Esophagus muscularis mucosa (tissue), 4 donors: ENCODE measurements at regions not wholly inside any gene's neighbourhood (a gene's known extent, or its start where the extent isn't known, plus 50 kb on each side); places are given as distances from the start of the nearest gene placed in this dataset.

Source experiments
- DNase-seq: peaks from one replicate; pipeline ENCODE4 v3.0.0-alpha.2; 2017; ENCODE audit errors: extremely low spot score
- H3K27ac ChIP-seq, 4 donors: fragments of 200-600 bp; sonication (generic); replicated peaks in 1 of 4; 1 replicate in 3 of 4; 2 replicates in 1 of 4; pipeline ENCODE4 v1.5.1; 2016 to 2019; ENCODE audit warnings: mild to moderate bottlenecking in 1 of 4
- H3K27me3 ChIP-seq, 4 donors: fragments of 200-600 bp; sonication (generic); one replicate each; pipeline versions ENCODE4 v1.5.1 to v1.6.0; 2016 to 2019
- H3K36me3 ChIP-seq, 4 donors: fragments of 200-600 bp; sonication (generic); one replicate each; pipeline ENCODE4 v1.5.1; 2016 to 2019
- H3K4me1 ChIP-seq, 4 donors: fragments of 200-600 bp; sonication (generic); one replicate each; pipeline ENCODE4 v1.5.1; 2016 to 2019
- H3K4me3 ChIP-seq, 4 donors: fragments of 200-600 bp; sonication (generic); 1 replicate in 2 of 4; 2 replicates in 2 of 4; pipeline ENCODE4 v1.5.1; 2016 to 2019; ENCODE audit warnings: mild to moderate bottlenecking in 4 of 4, moderate library complexity in 1 of 4
- H3K9me3 ChIP-seq, 4 donors: fragments of 200-600 bp; sonication (generic); 1 replicate in 3 of 4; 2 replicates in 1 of 4; pipeline ENCODE4 v1.5.1; 2016 to 2019
- EP300 ChIP-seq: sonication (generic); formaldehyde crosslinking; IDR thresholded peaks from one replicate; pipeline ENCODE4 v1.6.1; 2017; ENCODE audit warnings: antibody characterized with exemption
- POLR2A ChIP-seq: fragments of 450-650 bp; IDR thresholded peaks from one replicate; pipeline ENCODE4 v1.6.1; 2017; ENCODE audit warnings: antibody characterized with exemption, moderate library complexity, mild to moderate bottlenecking, low read depth
- POLR2AphosphoS5 ChIP-seq, 2 donors: sonication (generic); formaldehyde crosslinking; IDR thresholded peaks; one replicate each; pipeline ENCODE4 v1.6.1; 2017; ENCODE audit warnings: antibody characterized with exemption in 2 of 2
- WGBS: methylation state at CpG from one replicate; pipeline ENCODE4 v1.1.5; 2018; 5-methylcytosine and 5-hydroxymethylcytosine counted together
- intact Hi-C: fragments of 100-400 bp; cut with DNase I; formaldehyde crosslinking; loops from one replicate; pipeline ENCODE4 v1.15.1; 2023
- TF ChIP-seq, protein P1 (sequence below), 3 experiments: fragments of 200-600 bp in 2 of 3; fragments of 450-650 bp in 1 of 3; sonication (generic) in 2 of 3; IDR thresholded peaks; one replicate each; pipeline ENCODE4 v1.5.1; 2017 to 2019; ENCODE audit warnings: antibody characterized with exemption in 3 of 3, mild to moderate bottlenecking in 2 of 3, moderate library complexity in 1 of 3

DNA sequence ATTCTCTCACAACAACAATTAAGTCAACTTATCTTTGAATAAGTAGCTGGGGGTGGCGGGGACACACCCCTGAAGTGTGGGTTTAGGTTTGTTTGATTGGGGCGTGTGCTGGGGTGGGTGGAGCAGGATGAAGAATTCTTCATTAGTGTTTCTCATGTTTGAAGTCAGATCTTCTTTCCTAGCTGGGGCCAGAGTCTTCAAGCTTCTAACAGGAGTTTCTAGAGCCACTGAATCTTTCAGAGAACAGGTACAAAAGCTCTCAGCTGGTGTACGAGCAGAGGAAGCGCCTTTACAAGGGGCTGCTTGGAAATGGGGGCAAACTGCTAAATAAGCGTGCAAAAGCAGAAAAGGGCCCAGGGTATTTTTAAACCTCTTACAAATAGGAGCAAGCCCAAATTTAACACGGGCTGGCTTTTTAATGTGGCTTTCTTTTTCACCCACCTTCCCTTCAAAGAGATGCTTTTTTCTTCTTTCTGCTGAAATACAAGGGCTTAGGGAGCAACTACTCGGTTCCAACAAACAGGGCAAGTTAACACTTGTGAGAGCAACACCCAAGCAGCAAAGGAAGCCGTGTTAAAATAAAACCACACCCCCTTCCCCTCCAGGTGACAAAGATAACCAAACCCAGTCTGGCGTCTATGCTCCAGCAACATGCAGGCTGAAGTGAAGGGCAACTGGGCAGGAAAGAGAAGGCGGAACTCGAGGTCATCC, 86.9 kb upstream of the RASGRP1 start:
- H3K36me3 ChIP-seq = no peaks in the 10 kb centered on the region
- H3K27me3 ChIP-seq = peaks cover 0 to 4% (median 0%) of the 10 kb centered on the region in 4 donors
- 59% methylated on average over 11 of the region's 11 CpGs for WGBS
- H3K4me1 ChIP-seq = no peaks in the 10 kb centered on the region
- no peaks in the 10 kb centered on the region for H3K9me3 ChIP-seq
- no peak overlapping the region for H3K4me3 ChIP-seq
- intact Hi-C loops = no loop called here
- no peak for DNase-seq
- TF ChIP-seq POLR2AphosphoS5 (IDR thresholded peaks at IDR 0.05) = no peak
- no peak for TF ChIP-seq POLR2A
- TF ChIP-seq, protein P1, sequence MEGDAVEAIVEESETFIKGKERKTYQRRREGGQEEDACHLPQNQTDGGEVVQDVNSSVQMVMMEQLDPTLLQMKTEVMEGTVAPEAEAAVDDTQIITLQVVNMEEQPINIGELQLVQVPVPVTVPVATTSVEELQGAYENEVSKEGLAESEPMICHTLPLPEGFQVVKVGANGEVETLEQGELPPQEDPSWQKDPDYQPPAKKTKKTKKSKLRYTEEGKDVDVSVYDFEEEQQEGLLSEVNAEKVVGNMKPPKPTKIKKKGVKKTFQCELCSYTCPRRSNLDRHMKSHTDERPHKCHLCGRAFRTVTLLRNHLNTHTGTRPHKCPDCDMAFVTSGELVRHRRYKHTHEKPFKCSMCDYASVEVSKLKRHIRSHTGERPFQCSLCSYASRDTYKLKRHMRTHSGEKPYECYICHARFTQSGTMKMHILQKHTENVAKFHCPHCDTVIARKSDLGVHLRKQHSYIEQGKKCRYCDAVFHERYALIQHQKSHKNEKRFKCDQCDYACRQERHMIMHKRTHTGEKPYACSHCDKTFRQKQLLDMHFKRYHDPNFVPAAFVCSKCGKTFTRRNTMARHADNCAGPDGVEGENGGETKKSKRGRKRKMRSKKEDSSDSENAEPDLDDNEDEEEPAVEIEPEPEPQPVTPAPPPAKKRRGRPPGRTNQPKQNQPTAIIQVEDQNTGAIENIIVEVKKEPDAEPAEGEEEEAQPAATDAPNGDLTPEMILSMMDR (IDR thresholded peaks at IDR 0.05) = no peak
- H3K27ac ChIP-seq = no peak overlapping the region

DNA sequence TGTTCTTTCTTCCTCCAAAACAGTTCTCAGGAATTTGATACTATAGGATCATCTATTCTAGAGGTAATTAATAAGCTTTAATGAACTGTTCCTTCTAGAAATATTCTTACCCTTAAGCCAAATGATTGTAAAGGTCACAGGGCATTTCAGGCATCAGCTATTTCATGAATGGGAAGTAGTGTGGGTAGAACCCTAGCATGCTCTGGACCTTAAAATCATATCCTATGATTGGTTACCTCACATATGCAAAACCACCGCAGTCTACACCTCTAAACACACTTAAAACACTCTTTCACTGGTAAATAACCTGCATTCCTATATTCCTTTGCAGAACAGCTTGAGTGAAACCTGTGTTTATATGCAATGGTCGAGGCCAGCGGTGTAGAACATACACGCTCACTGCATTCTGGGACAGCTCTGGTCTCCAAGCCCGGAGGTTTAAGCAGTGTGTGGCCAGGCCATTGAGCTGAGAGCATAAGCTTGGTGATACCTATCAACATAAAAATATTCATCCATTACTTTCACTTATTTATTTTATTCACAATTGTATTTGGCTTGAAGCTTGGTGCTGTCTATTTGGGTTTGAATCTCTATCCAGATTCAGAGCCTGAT, 87.7 kb upstream of the RASGRP1 start:
- intact Hi-C loops = no loop called here
- no peak overlapping the region for H3K27ac ChIP-seq
- H3K4me1 ChIP-seq = no peaks in the 10 kb centered on the region
- 94% methylated on average over 5 of the region's 5 CpGs for WGBS
- H3K4me3 ChIP-seq = no peak overlapping the region
- TF ChIP-seq, protein P1 (IDR thresholded peaks at IDR 0.05) = no peak
- TF ChIP-seq POLR2AphosphoS5 (IDR thresholded peaks at IDR 0.05) = no peak
- TF ChIP-seq POLR2A = no peak
- TF ChIP-seq EP300 = no peak
- DNase-seq = no peak
- no peaks in the 10 kb centered on the region for H3K27me3 ChIP-seq
- H3K36me3 ChIP-seq = no peaks in the 10 kb centered on the region
- H3K9me3 ChIP-seq = no peaks in the 10 kb centered on the region

DNA sequence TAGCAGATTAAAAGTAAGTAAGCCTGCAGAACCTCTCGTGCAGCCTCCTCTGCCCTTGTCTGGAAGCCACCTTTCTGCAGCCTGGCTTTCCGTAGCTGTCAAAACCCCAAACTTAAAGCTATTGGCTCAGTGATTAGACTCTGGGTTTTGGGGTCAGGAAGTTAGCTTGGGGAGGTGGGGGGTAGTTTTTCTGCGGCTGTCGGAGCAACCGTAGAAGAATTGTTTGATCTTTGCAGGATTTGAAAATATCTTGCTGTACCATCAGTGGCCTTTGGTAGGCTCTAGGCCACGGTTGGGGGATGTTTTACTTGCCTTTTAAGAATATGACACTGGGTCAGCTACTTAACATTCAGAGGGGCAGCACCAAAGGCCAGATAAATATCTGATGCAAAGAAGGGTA, 88.4 kb upstream of the RASGRP1 start:
- TF ChIP-seq EP300 (no peak), POLR2A (no peak), POLR2AphosphoS5 (IDR thresholded peaks at IDR 0.05) (no peak)
- TF ChIP-seq, protein P1 (IDR thresholded peaks at IDR 0.05) = no peak
- 67% methylated on average over 6 of the region's 6 CpGs for WGBS
- intact Hi-C loops = no loop called here
- no peaks in the 10 kb centered on the region for H3K36me3 ChIP-seq
- DNase-seq = no peak
- no peaks in the 10 kb centered on the region for H3K27me3 ChIP-seq
- no peaks in the 10 kb centered on the region for H3K9me3 ChIP-seq
- no peak overlapping the region for H3K27ac ChIP-seq
- H3K4me3 ChIP-seq = no peak overlapping the region
- no peaks in the 10 kb centered on the region for H3K4me1 ChIP-seq

DNA sequence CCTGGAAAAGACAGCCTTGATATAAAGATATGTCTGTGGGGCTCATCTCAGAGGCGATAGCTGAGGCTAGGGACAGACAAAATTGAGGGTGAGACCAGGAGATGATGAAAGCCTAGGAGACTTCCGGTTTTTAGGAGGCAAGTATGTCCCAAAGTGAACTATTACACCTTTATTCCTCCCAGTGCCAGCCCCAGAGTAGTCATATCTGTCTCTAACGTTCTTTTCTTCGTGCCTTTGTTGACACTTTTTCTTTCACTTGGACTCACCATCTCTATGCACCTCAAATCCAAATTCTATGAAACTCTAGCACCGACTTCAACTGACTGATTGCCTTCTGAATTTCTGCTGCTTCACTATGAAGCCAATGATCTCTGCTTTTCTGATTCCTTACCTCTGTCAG, 93.8 kb upstream of the RASGRP1 start:
- intact Hi-C loops = no loop called here
- no peak for DNase-seq

More for the DNA sequence above, 93.8 kb upstream of the RASGRP1 start:
- Histone ChIP-seq H3K27ac (no peak overlapping the region), H3K27me3 (no peaks in the 10 kb centered on the region), H3K36me3 (no peaks in the 10 kb centered on the region), H3K4me1 (no peaks in the 10 kb centered on the region), H3K9me3 (no peaks in the 10 kb centered on the region), H3K4me3 (no peak overlapping the region)
- 79% methylated on average over 5 of the region's 5 CpGs for WGBS
- TF ChIP-seq, protein P1 (IDR thresholded peaks at IDR 0.05) = no peak
- TF ChIP-seq POLR2A (no peak), EP300 (no peak)
